Thyroid gland (tissue), 4 donors: ENCODE measurements at regions not wholly inside any gene's neighbourhood (a gene's known extent, or its start where the extent isn't known, plus 50 kb on each side); places are given as distances from the start of the nearest gene placed in this dataset.
"Not testable (repeated sequence)": the region's sequence is repeated elsewhere in the genome, so short reads cannot be mapped to it uniquely, and the experiment has no call there.

Experiments used
- DNase-seq, 2 donors: peaks; one replicate each; pipeline ENCODE4 v3.0.0-alpha.2; 2019
- H3K27ac ChIP-seq, 3 donors: fragments of 200-600 bp; sonication (generic); 1 replicate in 2 of 3; 2 replicates in 1 of 3; pipeline ENCODE4 v1.5.1; 2016 to 2019; ENCODE audit warnings: mild to moderate bottlenecking in 1 of 3, moderate library complexity in 1 of 3
- H3K27me3 ChIP-seq: fragments of 200-600 bp; sonication (generic); one replicate; pipeline ENCODE4 v1.5.1; 2019
- H3K36me3 ChIP-seq, 2 donors: fragments of 200-600 bp; sonication (generic); one replicate each; pipeline ENCODE4 v1.5.1; 2016 to 2019
- H3K4me1 ChIP-seq, 2 donors: fragments of 200-600 bp; sonication (generic); one replicate each; pipeline ENCODE4 v1.5.1; 2017 to 2019
- H3K4me3 ChIP-seq, 3 donors: fragments of 200-600 bp; sonication (generic); replicated peaks in 1 of 3; 1 replicate in 2 of 3; 2 replicates in 1 of 3; pipeline ENCODE4 v1.5.1; 2016; ENCODE audit warnings: mild to moderate bottlenecking in 1 of 3
- H3K9me3 ChIP-seq: fragments of 200-600 bp; sonication (generic); one replicate; pipeline ENCODE4 v1.5.1; 2017
- CTCF ChIP-seq, 6 experiments: fragments of 200-600 bp in 3 of 6; fragments of 450-650 bp in 3 of 6; sonication (generic) in 3 of 6; IDR thresholded peaks; one replicate each; pipeline ENCODE4 v1.5.1; 2016 to 2019; ENCODE audit warnings: antibody characterized with exemption in 6 of 6, mild to moderate bottlenecking in 2 of 6, inconsistent platforms in 1 of 6, moderate library complexity in 1 of 6
- POLR2A ChIP-seq, 2 donors: fragments of 450-650 bp; IDR thresholded peaks; one replicate each; pipeline ENCODE4 v1.6.1; 2017; ENCODE audit warnings: antibody characterized with exemption in 2 of 2, mild to moderate bottlenecking in 2 of 2, moderate library complexity in 1 of 2
- WGBS, 2 donors: methylation state at CpG; one replicate each; pipeline ENCODE4 v1.1.5; 2017; 5-methylcytosine and 5-hydroxymethylcytosine counted together
- intact Hi-C: fragments of 100-400 bp; cut with DNase I; formaldehyde crosslinking; loops from one replicate; pipeline ENCODE4 v1.15.1; 2023

- Histone ChIP-seq H3K4me1 (no peaks in the 10 kb centered on the region), H3K36me3 (no peaks in the 10 kb centered on the region), H3K27ac (no peak overlapping the region), H3K9me3 (no peaks in the 10 kb centered on the region), H3K27me3 (no peaks in the 10 kb centered on the region), H3K4me3 (no peak overlapping the region)
- intact Hi-C loops = no loop called here
- no peak for DNase-seq
- no peak for TF ChIP-seq CTCF (IDR thresholded peaks at IDR 0.05)
- no peak for TF ChIP-seq POLR2A (IDR thresholded peaks at IDR 0.05)
- WGBS, 2 donors = 15 to 51% methylated on average over 1 of the region's 1 CpG
Observed at GRCh38 chr20:30499123-30499522, 758.3 kb upstream of the DEFB115 start.

GRCh38 chr20:30499716-30500446 lies 757.6 kb upstream of the DEFB115 start:
- H3K27me3 ChIP-seq, intact Hi-C loops: not testable (repeated sequence)

GRCh38 chr20:30500447-30500820 lies 757.0 kb upstream of the DEFB115 start:
- intact Hi-C loops = not testable (repeated sequence)

More at GRCh38 chr20:30499716-30500446, 757.6 kb upstream of the DEFB115 start:
- not testable (repeated sequence) for H3K4me1 ChIP-seq, H3K9me3 ChIP-seq, H3K27ac ChIP-seq, H3K36me3 ChIP-seq, H3K4me3 ChIP-seq, DNase-seq
- 16 to 18% methylated on average over 23 to 26 of the region's 26 CpGs for WGBS, 2 donors

GRCh38 chr20:30500829-30501440 lies 756.5 kb upstream of the DEFB115 start:
- Histone ChIP-seq H3K9me3 (no peaks in the 10 kb centered on the region), H3K36me3 (no peaks in the 10 kb centered on the region), H3K27me3 (no peaks in the 10 kb centered on the region), H3K27ac (no peak overlapping the region), H3K4me1 (no peaks in the 10 kb centered on the region), H3K4me3 (no peak overlapping the region)
- intact Hi-C loops = no loop called here
- TF ChIP-seq POLR2A (IDR thresholded peaks at IDR 0.05) (no peak), CTCF (IDR thresholded peaks at IDR 0.05) (no peak)
- WGBS, 2 donors = 67 to 68% methylated on average over 23 of the region's 23 CpGs
- DNase-seq = no peak

More at GRCh38 chr20:30500447-30500820, 757.0 kb upstream of the DEFB115 start:
- H3K27me3 ChIP-seq, H3K9me3 ChIP-seq, H3K36me3 ChIP-seq, H3K4me1 ChIP-seq, H3K4me3 ChIP-seq, H3K27ac ChIP-seq: not testable (repeated sequence)
- TF ChIP-seq CTCF (IDR thresholded peaks at IDR 0.05) = peak in 4 of 6 experiments; percentile 25 to 40 (median 34)
- WGBS, 2 donors = 3 to 10% methylated on average over 11 of the region's 11 CpGs
- DNase-seq = peak; percentile 31 to 36

GRCh38 chr20:30502670-30503069 lies 754.8 kb upstream of the DEFB115 start:
- no peaks in the 10 kb centered on the region for H3K9me3 ChIP-seq
- DNase-seq = no peak
- no peak overlapping the region for H3K4me3 ChIP-seq
- TF ChIP-seq POLR2A (IDR thresholded peaks at IDR 0.05) (no peak), CTCF (IDR thresholded peaks at IDR 0.05) (no peak)
- H3K36me3 ChIP-seq = no peaks in the 10 kb centered on the region
- no peak overlapping the region for H3K27ac ChIP-seq
- H3K4me1 ChIP-seq = no peaks in the 10 kb centered on the region
- no peaks in the 10 kb centered on the region for H3K27me3 ChIP-seq
- intact Hi-C loops = no loop called here

GRCh38 chr20:30503204-30503603 lies 754.3 kb upstream of the DEFB115 start:
- intact Hi-C loops, H3K36me3 ChIP-seq: not testable (repeated sequence)
- 55 to 62% methylated on average over 1 of the region's 1 CpG for WGBS, 2 donors

More at GRCh38 chr20:30503204-30503603, 754.3 kb upstream of the DEFB115 start:
- not testable (repeated sequence) for H3K9me3 ChIP-seq, H3K4me3 ChIP-seq, DNase-seq, H3K4me1 ChIP-seq, H3K27ac ChIP-seq, H3K27me3 ChIP-seq
